Loucy (cell line): ENCODE measurements at regions not wholly inside any gene's neighbourhood (a gene's known extent, or its start where the extent isn't known, plus 50 kb on each side); places are given as distances from the start of the nearest gene placed in this dataset.

Experiments
- CTCF ChIP-seq: fragments of 200-600 bp; sonication (generic); conservative IDR thresholded peaks from 2 replicates; pipeline ENCODE4 v1.5.1; 2014; ENCODE audit warnings: mild to moderate bottlenecking, antibody characterized with exemption, low read length
- EZH2phosphoT487 ChIP-seq: fragments of 200-600 bp; IDR thresholded peaks from 2 replicates; pipeline ENCODE4 v1.6.1; 2018; ENCODE audit warnings: antibody characterized with exemption, mild to moderate bottlenecking, moderate library complexity, borderline replicate concordance

DNA sequence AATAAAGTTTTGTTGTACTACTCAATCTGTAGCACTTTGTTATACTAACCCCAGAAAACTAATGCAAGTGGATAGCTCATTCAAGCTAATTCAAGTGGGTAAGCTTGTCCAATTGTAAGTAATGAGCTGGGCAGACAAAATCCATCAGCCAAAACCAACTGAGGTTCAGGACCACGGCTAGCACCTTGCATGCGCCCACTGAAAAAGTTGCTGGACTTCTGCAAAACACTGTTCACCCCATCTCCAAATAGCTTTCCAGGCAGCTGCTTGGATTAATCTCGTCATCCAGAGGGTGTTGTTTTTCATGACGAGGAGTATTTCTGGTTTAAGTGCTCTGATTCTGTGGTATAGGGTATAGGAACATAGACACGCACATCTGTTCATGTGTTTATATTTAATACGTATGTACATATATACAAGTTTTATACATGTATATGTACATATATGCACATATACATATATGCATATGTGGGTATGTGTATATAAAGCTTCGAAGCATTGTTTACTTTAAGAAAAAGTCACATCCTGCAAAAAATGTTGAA is 307.5 kb downstream of the GALR1 start:
- TF ChIP-seq CTCF (no peak), EZH2phosphoT487 (no peak)
